ENCODE measurements at regions not wholly inside any gene's neighbourhood (a gene's known extent, or its start where the extent isn't known, plus 50 kb on each side); places are given as distances from the start of the nearest gene placed in this dataset.

DNA sequence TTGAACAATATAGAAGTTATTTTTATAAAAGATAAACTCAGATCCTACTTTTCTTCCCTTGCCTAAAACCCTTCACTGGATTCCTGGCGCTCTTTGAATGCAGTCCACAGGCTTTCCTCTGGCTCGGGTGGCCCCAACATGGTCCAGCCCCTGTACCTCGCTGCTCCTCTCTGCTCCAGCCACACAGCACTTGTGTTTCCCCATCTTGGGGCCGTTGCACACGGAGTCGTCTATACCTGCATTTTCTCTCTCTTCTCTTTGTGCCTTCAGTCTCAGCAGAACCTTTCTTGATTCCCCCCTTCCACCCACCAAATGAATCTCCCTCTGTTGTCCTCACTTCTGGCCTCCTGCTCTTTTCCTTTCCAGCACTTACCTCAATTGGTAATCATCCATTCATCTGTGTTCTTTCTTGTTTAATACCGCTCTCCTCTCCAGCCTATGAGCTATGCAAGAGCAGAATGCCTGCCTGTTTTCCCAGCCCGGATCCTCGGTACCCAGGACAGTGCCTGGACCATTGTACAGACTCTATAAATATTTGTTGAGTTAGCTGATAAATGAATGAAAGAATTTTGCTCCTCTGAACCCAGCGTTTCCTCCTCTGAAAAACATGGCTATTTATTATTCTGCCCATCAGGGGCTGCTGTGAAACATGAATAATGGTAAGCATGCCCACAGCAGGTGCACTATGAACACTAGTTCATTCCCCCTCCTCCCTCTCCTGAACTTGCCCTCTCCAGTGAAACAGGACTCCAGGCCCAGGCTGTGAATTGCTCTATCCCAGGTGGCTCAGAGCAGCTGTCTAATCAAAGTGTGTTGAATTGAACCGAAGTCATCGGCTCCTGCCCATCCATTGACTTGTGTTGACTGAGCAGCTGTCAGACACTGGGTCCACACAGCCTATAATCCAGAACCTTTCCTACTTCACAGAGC is 266.9 kb downstream of the PTPRU start:
- no peak overlapping the region for H3K27ac ChIP-seq (ENCODE audit: low read depth in 1 of 2, low read length in 2 of 2)
- intact Hi-C loops (cut with DNase I) = no loop called here
- ATAC-seq (ENCODE audit: low FRiP score) (no peak), DNase-seq (peak in 1 of 2 donors; percentile 11)
- no peaks in the 10 kb centered on the region for H3K4me1 ChIP-seq (ENCODE audit: control insufficient read depth in 1 of 2, insufficient read depth in 2 of 2, low read length in 2 of 2)
- peaks cover 1% of the 10 kb centered on the region for H3K9me3 ChIP-seq (ENCODE audit: control insufficient read depth, low read length)
- WGBS, 2 donors = 73 to 74% methylated on average over 12 of the region's 12 CpGs
- H3K36me3 ChIP-seq (ENCODE audit: control insufficient read depth in 1 of 2, insufficient read depth in 2 of 2, low read length in 1 of 2) = no peaks in the 10 kb centered on the region
- no peak overlapping the region for H3K4me3 ChIP-seq (ENCODE audit: low read length in 2 of 2)
- no peaks in the 10 kb centered on the region for H3K27me3 ChIP-seq (ENCODE audit: control insufficient read depth in 1 of 2, insufficient read depth in 2 of 2, low read length in 1 of 2)

DNA sequence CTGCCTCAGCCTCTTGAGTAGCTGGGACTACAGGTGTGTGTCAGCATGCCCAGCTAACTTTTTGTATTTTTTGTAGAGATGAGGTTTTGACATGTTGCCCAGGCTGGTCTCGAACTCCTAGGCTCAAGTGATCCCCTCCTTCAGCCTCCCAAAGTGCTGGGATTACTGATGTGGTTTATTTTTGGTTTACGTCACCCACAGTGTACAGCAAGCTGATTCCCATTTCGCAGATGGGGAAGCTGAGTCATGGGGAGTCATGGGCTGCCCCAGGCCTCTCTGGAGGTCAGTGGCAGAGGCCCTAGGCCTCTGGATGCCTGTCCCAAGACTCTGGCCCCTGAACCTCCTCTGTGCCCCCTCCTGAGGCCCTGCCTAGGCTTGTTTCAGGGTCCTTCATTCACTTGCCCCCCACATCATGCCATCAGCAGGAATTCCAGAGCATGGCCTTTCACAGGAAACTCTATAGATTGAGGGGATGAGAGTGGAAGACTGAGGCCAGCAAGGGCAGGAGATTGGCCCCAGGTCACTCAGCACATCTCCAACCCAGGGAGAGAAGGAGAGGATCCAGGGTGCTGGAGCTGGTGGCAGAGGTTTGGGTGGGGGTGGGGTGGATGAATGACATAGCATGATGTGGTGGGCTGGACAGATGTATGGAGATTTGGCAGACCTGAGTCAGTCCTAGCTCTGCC is 266.0 kb downstream of the PTPRU start:
- DNase-seq (no peak), ATAC-seq (ENCODE audit: low FRiP score) (no peak)
- H3K27me3 ChIP-seq (ENCODE audit: control insufficient read depth in 1 of 2, insufficient read depth in 2 of 2, low read length in 1 of 2) = no peaks in the 10 kb centered on the region
- intact Hi-C loops (cut with DNase I) = no loop called here
- 97% methylated on average over 3 of the region's 3 CpGs for WGBS, 2 donors
- peaks cover 1% of the 10 kb centered on the region for H3K9me3 ChIP-seq (ENCODE audit: control insufficient read depth, low read length)
- H3K4me3 ChIP-seq (ENCODE audit: low read length in 2 of 2) = no peak overlapping the region
- no peak overlapping the region for H3K27ac ChIP-seq (ENCODE audit: low read depth in 1 of 2, low read length in 2 of 2)
- no peaks in the 10 kb centered on the region for H3K36me3 ChIP-seq (ENCODE audit: control insufficient read depth in 1 of 2, insufficient read depth in 2 of 2, low read length in 1 of 2)
- H3K4me1 ChIP-seq (ENCODE audit: control insufficient read depth in 1 of 2, insufficient read depth in 2 of 2, low read length in 2 of 2) = no peaks in the 10 kb centered on the region

DNA sequence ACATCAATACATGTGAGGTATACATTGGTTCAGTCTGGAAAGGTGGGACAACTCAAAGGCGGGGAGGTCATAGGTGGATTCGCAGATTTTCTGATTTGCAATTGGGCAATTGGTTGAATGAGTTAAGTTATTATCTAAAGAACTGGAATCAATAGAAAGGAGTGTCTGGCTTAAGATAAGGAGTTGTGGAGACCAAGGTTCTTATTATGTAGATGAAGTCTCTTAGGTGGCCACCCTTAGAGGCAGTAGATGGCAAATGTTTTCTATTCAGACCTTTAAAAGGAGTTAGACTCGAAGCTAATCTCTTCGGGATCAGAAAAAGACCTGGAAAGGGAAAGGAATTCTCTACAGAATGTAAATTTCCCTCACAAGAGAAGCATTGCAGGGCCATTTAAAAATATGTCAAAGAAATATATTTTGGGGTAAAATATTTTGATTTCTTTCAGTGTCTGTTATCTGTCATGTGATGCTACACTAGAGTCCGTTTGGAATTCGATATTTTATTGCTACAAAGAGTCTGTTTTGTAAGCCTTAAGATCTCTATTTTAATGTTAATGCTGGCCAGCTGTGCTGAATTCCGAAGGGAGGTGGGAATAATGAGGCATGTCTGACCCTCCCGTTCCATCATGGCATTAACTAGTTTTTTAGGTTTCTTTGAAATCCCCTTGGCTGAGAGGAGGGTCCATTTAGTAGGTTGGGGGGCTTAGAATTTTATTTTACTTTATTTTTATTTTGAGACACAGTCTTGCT is 265.1 kb downstream of the PTPRU start:
- intact Hi-C loops (cut with DNase I) = no loop called here
- Histone ChIP-seq H3K4me3 (ENCODE audit: low read length in 2 of 2) (no peak overlapping the region), H3K9me3 (ENCODE audit: control insufficient read depth, low read length) (peaks cover 3% of the 10 kb centered on the region), H3K4me1 (ENCODE audit: control insufficient read depth in 1 of 2, insufficient read depth in 2 of 2, low read length in 2 of 2) (no peaks in the 10 kb centered on the region), H3K27ac (ENCODE audit: low read depth in 1 of 2, low read length in 2 of 2) (no peak overlapping the region), H3K27me3 (ENCODE audit: control insufficient read depth in 1 of 2, insufficient read depth in 2 of 2, low read length in 1 of 2) (no peaks in the 10 kb centered on the region), H3K36me3 (ENCODE audit: control insufficient read depth in 1 of 2, insufficient read depth in 2 of 2, low read length in 1 of 2) (no peaks in the 10 kb centered on the region)
- 31 to 32% methylated on average over 8 of the region's 8 CpGs for WGBS, 2 donors
- ATAC-seq (ENCODE audit: low FRiP score) (no peak), DNase-seq (no peak)

DNA sequence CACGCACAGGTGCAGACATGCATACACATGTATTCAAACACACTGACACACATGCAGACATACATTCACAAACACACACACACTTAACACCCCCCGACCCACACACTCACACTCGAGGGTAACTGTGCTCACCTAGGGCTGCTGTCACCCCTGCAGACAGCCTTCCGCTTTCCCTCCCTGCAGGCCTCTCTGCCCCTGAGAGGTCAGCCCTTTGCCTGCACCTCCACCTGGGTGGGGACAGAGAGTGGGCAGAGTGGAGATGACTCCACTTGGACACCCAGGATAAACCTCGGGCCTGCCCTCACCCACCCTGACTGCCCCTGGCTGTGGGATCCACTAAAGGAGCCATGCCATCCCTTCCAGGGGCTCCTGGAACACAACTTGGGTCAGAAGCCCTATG is 264.3 kb downstream of the PTPRU start:
- Histone ChIP-seq H3K4me1 (ENCODE audit: control insufficient read depth in 1 of 2, insufficient read depth in 2 of 2, low read length in 2 of 2) (no peaks in the 10 kb centered on the region), H3K36me3 (ENCODE audit: control insufficient read depth in 1 of 2, insufficient read depth in 2 of 2, low read length in 1 of 2) (no peaks in the 10 kb centered on the region), H3K27me3 (ENCODE audit: control insufficient read depth in 1 of 2, insufficient read depth in 2 of 2, low read length in 1 of 2) (no peaks in the 10 kb centered on the region), H3K9me3 (ENCODE audit: control insufficient read depth, low read length) (peaks cover 5% of the 10 kb centered on the region), H3K4me3 (ENCODE audit: low read length in 2 of 2) (no peak overlapping the region), H3K27ac (ENCODE audit: low read depth in 1 of 2, low read length in 2 of 2) (no peak overlapping the region)
- peak in 1 of 2 donors; percentile 59 for DNase-seq
- 88 to 92% methylated on average over 5 of the region's 5 CpGs for WGBS, 2 donors
- ATAC-seq (ENCODE audit: low FRiP score) = no peak
- intact Hi-C loops (cut with DNase I) = no loop called here

DNA sequence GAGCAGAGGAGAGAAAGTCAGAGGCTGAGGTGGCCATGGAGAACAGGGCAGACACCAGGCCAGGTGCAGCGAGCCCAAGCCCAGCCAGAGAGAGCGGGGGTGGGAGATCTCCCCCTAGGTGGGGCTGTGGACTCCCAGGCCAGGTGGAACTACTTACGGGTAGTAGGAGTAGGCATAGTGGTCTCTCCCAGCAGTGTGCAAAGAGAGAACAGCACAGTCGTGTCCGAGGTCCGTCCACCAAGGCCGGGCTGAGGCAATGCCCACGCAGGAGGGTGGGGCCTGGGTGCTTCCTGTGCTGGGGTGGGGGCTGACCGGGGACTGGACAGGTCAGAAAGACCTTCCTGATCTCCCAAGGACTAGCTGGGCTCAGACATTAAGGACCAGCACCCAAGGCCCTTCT is 263.7 kb downstream of the PTPRU start:
- 92 to 94% methylated on average over 9 of the region's 9 CpGs for WGBS, 2 donors
- peaks cover 5% of the 10 kb centered on the region for H3K9me3 ChIP-seq (ENCODE audit: control insufficient read depth, low read length)
- H3K4me3 ChIP-seq (ENCODE audit: low read length in 2 of 2) = no peak overlapping the region
- intact Hi-C loops (cut with DNase I) = no loop called here
- H3K4me1 ChIP-seq (ENCODE audit: control insufficient read depth in 1 of 2, insufficient read depth in 2 of 2, low read length in 2 of 2) = no peaks in the 10 kb centered on the region
- ATAC-seq (ENCODE audit: low FRiP score) (no peak), DNase-seq (peak in 1 of 2 donors; percentile 50)
- no peaks in the 10 kb centered on the region for H3K27me3 ChIP-seq (ENCODE audit: control insufficient read depth in 1 of 2, insufficient read depth in 2 of 2, low read length in 1 of 2)
- no peaks in the 10 kb centered on the region for H3K36me3 ChIP-seq (ENCODE audit: control insufficient read depth in 1 of 2, insufficient read depth in 2 of 2, low read length in 1 of 2)
- no peak overlapping the region for H3K27ac ChIP-seq (ENCODE audit: low read depth in 1 of 2, low read length in 2 of 2)

DNA sequence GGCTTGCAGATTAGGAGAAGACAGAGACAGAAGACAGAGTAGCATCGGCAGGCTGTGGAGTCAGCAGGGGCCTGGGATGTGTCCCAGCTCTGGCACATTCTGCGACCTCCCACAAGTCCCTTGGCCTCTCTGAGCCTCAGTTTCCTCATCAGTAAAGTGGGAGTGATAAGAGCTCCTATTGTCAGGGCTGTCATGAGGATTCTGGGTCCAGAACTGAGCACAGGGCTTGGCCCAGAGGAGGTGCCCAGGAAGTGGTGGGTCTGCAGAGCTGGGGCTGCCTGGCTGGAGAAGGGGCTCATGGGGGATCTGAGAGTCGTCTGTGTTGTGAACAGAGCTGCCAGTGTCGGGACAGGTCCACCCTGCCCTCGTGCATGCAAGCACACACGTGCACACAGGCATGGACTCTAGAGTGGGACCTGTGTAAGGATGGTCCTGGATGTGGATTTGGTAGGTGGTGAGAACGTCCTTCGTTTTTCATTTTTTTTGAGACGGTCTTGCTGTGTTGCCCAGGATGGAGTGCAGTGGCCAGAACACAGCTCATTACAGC is 262.9 kb downstream of the PTPRU start:
- WGBS, 2 donors = 87 to 89% methylated on average over 9 of the region's 9 CpGs
- Histone ChIP-seq H3K27me3 (ENCODE audit: control insufficient read depth in 1 of 2, insufficient read depth in 2 of 2, low read length in 1 of 2) (no peaks in the 10 kb centered on the region), H3K36me3 (ENCODE audit: control insufficient read depth in 1 of 2, insufficient read depth in 2 of 2, low read length in 1 of 2) (no peaks in the 10 kb centered on the region), H3K27ac (ENCODE audit: low read depth in 1 of 2, low read length in 2 of 2) (no peak overlapping the region), H3K4me1 (ENCODE audit: control insufficient read depth in 1 of 2, insufficient read depth in 2 of 2, low read length in 2 of 2) (no peaks in the 10 kb centered on the region), H3K9me3 (ENCODE audit: control insufficient read depth, low read length) (peaks cover 5% of the 10 kb centered on the region), H3K4me3 (ENCODE audit: low read length in 2 of 2) (no peak overlapping the region)
- ATAC-seq (ENCODE audit: low FRiP score) (no peak), DNase-seq (peak in 1 of 2 donors; percentile 57)
- intact Hi-C loops (cut with DNase I) = no loop called here

DNA sequence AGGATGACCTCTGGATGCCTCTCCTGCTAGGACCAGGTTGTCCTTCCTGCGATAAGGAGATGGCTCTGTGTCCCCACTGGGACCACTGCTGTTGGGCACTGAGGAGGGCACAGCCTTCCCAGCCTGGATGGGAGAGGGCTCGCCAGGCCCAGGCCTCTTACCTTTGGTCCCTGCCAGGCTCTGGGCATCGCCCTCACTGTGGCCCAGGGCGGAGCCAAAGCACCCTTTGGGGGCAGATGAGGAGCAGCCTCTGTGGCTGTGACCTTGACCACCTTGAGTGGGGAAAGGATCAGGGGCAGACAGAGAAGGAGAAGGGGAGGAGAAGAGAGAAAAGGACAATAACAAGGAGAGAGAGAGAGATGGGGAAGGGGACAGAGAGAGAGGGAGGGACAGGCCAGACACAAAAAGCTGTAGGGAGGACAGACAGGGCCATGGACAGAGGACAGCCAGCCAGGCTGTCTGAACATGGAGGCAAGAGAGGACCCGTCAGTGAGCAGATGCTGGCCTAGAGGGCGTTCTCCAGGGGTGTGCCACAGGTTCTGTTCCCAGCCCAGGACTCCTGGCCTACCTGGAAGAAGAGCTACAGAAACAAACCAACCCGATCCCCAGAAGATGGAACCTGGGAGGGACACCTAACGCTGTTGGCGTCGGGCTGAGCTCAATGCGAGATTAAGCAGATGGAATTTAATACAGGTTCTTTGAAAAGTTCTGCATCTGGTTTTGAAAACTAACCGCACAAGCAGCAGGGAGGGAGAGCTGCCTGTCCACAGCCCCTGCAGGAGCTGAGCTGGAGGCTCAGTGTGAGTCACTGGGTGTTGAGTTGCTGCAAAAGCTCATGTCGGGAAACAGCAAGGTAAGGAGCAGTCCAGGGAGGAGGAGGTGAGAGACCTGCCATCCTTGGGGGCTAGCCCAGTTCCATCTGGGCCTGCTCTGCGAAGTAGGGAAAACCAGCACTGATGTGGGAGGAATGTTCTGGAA is 262.1 kb downstream of the PTPRU start:
- no peaks in the 10 kb centered on the region for H3K36me3 ChIP-seq (ENCODE audit: control insufficient read depth in 1 of 2, insufficient read depth in 2 of 2, low read length in 1 of 2)
- DNase-seq (peak in 1 of 2 donors; percentile 59), ATAC-seq (ENCODE audit: low FRiP score) (no peak)
- H3K4me1 ChIP-seq (ENCODE audit: control insufficient read depth in 1 of 2, insufficient read depth in 2 of 2, low read length in 2 of 2) = no peaks in the 10 kb centered on the region
- 88 to 89% methylated on average over 14 of the region's 14 CpGs for WGBS, 2 donors
- H3K4me3 ChIP-seq (ENCODE audit: low read length in 2 of 2) = no peak overlapping the region
- intact Hi-C loops (cut with DNase I) = no loop called here
- H3K27ac ChIP-seq (ENCODE audit: low read depth in 1 of 2, low read length in 2 of 2) = no peak overlapping the region
- H3K9me3 ChIP-seq (ENCODE audit: control insufficient read depth, low read length) = peaks cover 5% of the 10 kb centered on the region
- no peaks in the 10 kb centered on the region for H3K27me3 ChIP-seq (ENCODE audit: control insufficient read depth in 1 of 2, insufficient read depth in 2 of 2, low read length in 1 of 2)

All from aorta (tissue), 5 donors.